DND-41 (cell line): ENCODE measurements at regions not wholly inside any gene's neighbourhood (a gene's known extent, or its start where the extent isn't known, plus 50 kb on each side); places are given as distances from the start of the nearest gene placed in this dataset.

Experiments used
- ATAC-seq: fragments of 200-7000 bp; cut with Tn5 transposase; 3 replicates; pipeline ENCODE4 v1.9.1; 2021; ENCODE audit warnings: low read depth; ENCODE audit not compliant: insufficient read depth
- DNase-seq: peaks from one replicate; pipeline ENCODE4 v3.0.0-alpha.2; 2020
- H2AFZ ChIP-seq: 2 replicates; pipeline ENCODE4 v1.6.0; 2012; ENCODE audit warnings: low read depth, low read length
- H3K27ac ChIP-seq: 2 replicates; pipeline ENCODE4 v1.5.1; 2012; ENCODE audit warnings: low read length, inconsistent platforms
- H3K27me3 ChIP-seq: fragments of 200-600 bp; sonication (generic); 2 replicates; pipeline ENCODE4 v1.6.0; 2012; ENCODE audit warnings: low read length, mild to moderate bottlenecking, inconsistent platforms; ENCODE audit not compliant: insufficient read depth, poor library complexity
- H3K36me3 ChIP-seq: 2 replicates; pipeline ENCODE4 v1.5.1; 2012; ENCODE audit warnings: low read length, inconsistent platforms; ENCODE audit not compliant: insufficient read depth
- H3K4me1 ChIP-seq: 2 replicates; pipeline ENCODE4 v1.5.1; 2012; ENCODE audit warnings: mild to moderate bottlenecking, low read length; ENCODE audit not compliant: insufficient read depth
- H3K4me2 ChIP-seq: 2 replicates; pipeline ENCODE4 v1.6.0; 2012; ENCODE audit warnings: mild to moderate bottlenecking, moderate library complexity, low read length, inconsistent platforms; ENCODE audit not compliant: insufficient read depth
- H3K4me3 ChIP-seq, 2 experiments: fragments of 200-600 bp in 1 of 2; shearing (Covaris generic) in 1 of 2; 2 replicates each; pipeline ENCODE4 v1.5.1; 2012 to 2016; ENCODE audit warnings: inconsistent platforms in 2 of 2, low read length in 2 of 2, mild to moderate bottlenecking in 2 of 2, low read depth in 1 of 2, moderate library complexity in 1 of 2
- H3K79me2 ChIP-seq: 2 replicates; pipeline ENCODE4 v1.6.0; 2012; ENCODE audit warnings: low read length, inconsistent platforms; ENCODE audit not compliant: insufficient read depth
- H3K9ac ChIP-seq: 2 replicates; pipeline ENCODE4 v1.6.0; 2012; ENCODE audit warnings: low read depth, mild to moderate bottlenecking, inconsistent platforms, low read length, moderate library complexity
- H3K9me3 ChIP-seq: 2 replicates; pipeline ENCODE4 v1.5.1; 2012; ENCODE audit warnings: low read length, moderate library complexity, mild to moderate bottlenecking, inconsistent platforms; ENCODE audit not compliant: insufficient read depth, severe bottlenecking
- H4K20me1 ChIP-seq: 2 replicates; pipeline ENCODE4 v1.6.0; 2012; ENCODE audit warnings: low read length; ENCODE audit not compliant: insufficient read depth
- CTCF ChIP-seq: IDR thresholded peaks from 2 replicates; pipeline ENCODE4 v1.5.1; 2012; ENCODE audit warnings: borderline replicate concordance, low read length, moderate library complexity, mild to moderate bottlenecking; ENCODE audit not compliant: poor library complexity, severe bottlenecking; ENCODE audit errors: extremely low read depth
- EZH2 ChIP-seq: IDR thresholded peaks from 3 replicates; pipeline ENCODE4 v1.6.1; 2012; ENCODE audit warnings: borderline replicate concordance, low read depth, mild to moderate bottlenecking, moderate library complexity, low read length, inconsistent platforms; ENCODE audit not compliant: severe bottlenecking

DNA sequence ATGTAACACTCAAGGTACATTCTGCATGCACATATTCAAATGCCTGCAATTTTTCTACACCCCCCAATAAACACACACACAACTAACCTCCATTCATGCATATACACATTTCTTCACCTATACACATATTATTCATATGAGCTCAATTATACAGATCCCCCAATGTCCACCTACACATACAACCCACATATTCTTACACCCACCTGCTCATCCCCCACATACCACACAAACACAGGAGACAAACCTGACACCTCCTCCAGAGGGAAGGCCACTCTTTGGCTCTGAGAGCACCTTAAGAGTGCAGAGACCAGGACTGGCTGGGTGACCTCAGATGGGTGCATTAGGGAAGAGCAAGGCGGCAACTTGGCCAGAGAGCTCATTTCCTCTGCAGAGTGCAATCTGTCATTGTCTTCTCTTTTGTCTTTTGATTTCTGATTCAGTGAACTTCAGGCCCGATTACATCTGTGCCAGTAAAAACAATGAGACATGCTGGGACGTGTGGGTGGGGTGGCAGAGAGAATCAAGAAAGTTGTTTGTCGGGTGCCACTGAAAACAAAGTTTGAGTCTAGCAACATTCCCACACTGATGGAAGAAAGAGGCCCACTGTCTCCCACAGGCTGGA is 208.4 kb downstream of the NXPE2 start:
- H2AFZ ChIP-seq: no peak overlapping the region
- H4K20me1 ChIP-seq: no peaks in the 10 kb centered on the region
- no peak for TF ChIP-seq CTCF
- no peak for TF ChIP-seq EZH2
- H3K27ac ChIP-seq: no peak overlapping the region
- no peaks in the 10 kb centered on the region for H3K9me3 ChIP-seq
- no peak overlapping the region for H3K4me3 ChIP-seq
- H3K36me3 ChIP-seq: no peaks in the 10 kb centered on the region
- H3K4me2 ChIP-seq: no peak overlapping the region
- H3K27me3 ChIP-seq: no peaks in the 10 kb centered on the region
- no peaks in the 10 kb centered on the region for H3K4me1 ChIP-seq
- no peak overlapping the region for H3K9ac ChIP-seq
- DNase-seq (no peak), ATAC-seq (no peak)
- H3K79me2 ChIP-seq: no peaks in the 10 kb centered on the region

GRCh38 chr11:114889594-114890011 is 211.3 kb downstream of the NXPE2 start:
- Histone ChIP-seq H3K36me3 (no peaks in the 10 kb centered on the region), H3K4me1 (no peaks in the 10 kb centered on the region), H3K79me2 (no peaks in the 10 kb centered on the region), H4K20me1 (no peaks in the 10 kb centered on the region), H3K27me3 (no peaks in the 10 kb centered on the region), H3K4me3 (no peak overlapping the region), H3K4me2 (no peak overlapping the region), H3K9ac (no peak overlapping the region), H3K27ac (no peak overlapping the region), H2AFZ (no peak overlapping the region), H3K9me3 (no peaks in the 10 kb centered on the region)
- DNase-seq (no peak), ATAC-seq (no peak)
- TF ChIP-seq EZH2: no peak
- TF ChIP-seq CTCF: no peak

- Histone ChIP-seq H3K4me3 (no peak overlapping the region), H3K9me3 (no peaks in the 10 kb centered on the region), H3K4me1 (no peaks in the 10 kb centered on the region), H3K79me2 (no peaks in the 10 kb centered on the region), H2AFZ (no peak overlapping the region), H3K27ac (no peak overlapping the region), H4K20me1 (no peaks in the 10 kb centered on the region), H3K36me3 (no peaks in the 10 kb centered on the region), H3K27me3 (no peaks in the 10 kb centered on the region), H3K4me2 (no peak overlapping the region), H3K9ac (no peak overlapping the region)
- DNase-seq (no peak), ATAC-seq (no peak)
- no peak for TF ChIP-seq EZH2
- no peak for TF ChIP-seq CTCF
Observed at GRCh38 chr11:114890038-114890437, 211.7 kb downstream of the NXPE2 start.
